GM12878 (cell line): ENCODE measurements at regions not wholly inside any gene's neighbourhood (a gene's known extent, or its start where the extent isn't known, plus 50 kb on each side); places are given as distances from the start of the nearest gene placed in this dataset.

Experiments used
- ATAC-seq: fragments of 200-7000 bp; cut with Tn5 transposase; 3 replicates; pipeline ENCODE4 v1.9.1; 2020; ENCODE audit warnings: mild to moderate bottlenecking, moderate library complexity
- BruUV-seq: library from RNA; stranded (reverse); fragments of 400-500 nt; replicated peaks from 2 replicates; lab custom pipeline; 2021; lab: Mats Ljungman, UMichigan
- CTCF ChIA-PET: fragments of 300-600 bp; sonication (Branson Sonifier 250); formaldehyde crosslinking; extraction: SDS; loops from one replicate; lab custom pipeline; 2021; ENCODE audit warnings: inconsistent platforms; lab: Yijun Ruan, JAX
- POLR2A ChIA-PET: fragments of 350-600 bp; formaldehyde crosslinking; extraction: SDS; loops from one replicate; lab custom pipeline; 2021; ENCODE audit warnings: inconsistent platforms; lab: Charles Lee
- RAD21 ChIA-PET: fragments of 300-600 bp; sonication (Branson Sonifier 250); formaldehyde crosslinking; loops from one replicate; lab custom pipeline; 2023; ENCODE audit warnings: antibody characterized with exemption; ENCODE audit not compliant: unreplicated experiment; lab: Charles Lee
- SMC1A ChIA-PET: fragments of 300-600 bp; sonication (Branson Sonifier 250); formaldehyde crosslinking; loops from one replicate; lab custom pipeline; 2023; ENCODE audit not compliant: unreplicated experiment, uncharacterized antibody; lab: Charles Lee
- DNase-seq: peaks from one replicate; pipeline ENCODE4 v3.0.0-alpha.2; 2011; ENCODE audit warnings: low read depth, low spot score
- FAIRE-seq: peaks from 3 replicates; lab custom pipeline; 2011; peaks lifted over from hg19 to GRCh38; lab: Jason Lieb, UNC
- H2AFZ ChIP-seq: 2 replicates; pipeline ENCODE4 v1.6.0; 2011; ENCODE audit warnings: low read depth, low read length, control low read depth; ENCODE audit not compliant: control insufficient read depth
- H3K27ac ChIP-seq: 2 replicates; pipeline ENCODE4 v1.5.1; 2011; ENCODE audit warnings: control low read depth; ENCODE audit not compliant: control insufficient read depth, insufficient read depth
- H3K27me3 ChIP-seq, 2 experiments: replicated peaks in 1 of 2; 2 replicates each; pipeline versions ENCODE4 v1.6.0 to v1.6.1; 2011; ENCODE audit warnings: low read length in 1 of 2; ENCODE audit not compliant: control insufficient read depth in 2 of 2, insufficient read depth in 2 of 2
- H3K36me3 ChIP-seq, 2 experiments: 2 replicates each; pipeline ENCODE4 v1.5.1; 2011; ENCODE audit warnings: low read length in 1 of 2; ENCODE audit not compliant: control insufficient read depth in 2 of 2, insufficient read depth in 2 of 2
- H3K4me1 ChIP-seq: 2 replicates; pipeline ENCODE4 v1.6.1; 2011; ENCODE audit warnings: mild to moderate bottlenecking, low read length, moderate library complexity, mixed read lengths; ENCODE audit not compliant: control insufficient read depth, insufficient read depth
- H3K4me2 ChIP-seq: 2 replicates; pipeline ENCODE4 v1.6.0; 2011; ENCODE audit warnings: control low read depth; ENCODE audit not compliant: control insufficient read depth, insufficient read depth
- H3K4me3 ChIP-seq: fragments of 200-600 bp; sonication (generic); 2 replicates; pipeline ENCODE4 v1.5.1; 2016
- H3K79me2 ChIP-seq: 2 replicates; pipeline ENCODE4 v1.6.0; 2011; ENCODE audit warnings: low read length; ENCODE audit not compliant: control insufficient read depth, insufficient read depth
- H3K9ac ChIP-seq: 2 replicates; pipeline ENCODE4 v1.8.0; 2011; ENCODE audit warnings: low read length, control low read depth, mixed read lengths; ENCODE audit not compliant: control insufficient read depth, insufficient read depth
- H3K9me3 ChIP-seq: replicated peaks from 3 replicates; pipeline ENCODE4 v1.5.1; 2011; ENCODE audit warnings: mild to moderate bottlenecking, low read length; ENCODE audit not compliant: control insufficient read depth, insufficient read depth
- H4K20me1 ChIP-seq: 2 replicates; pipeline ENCODE4 v1.6.0; 2011; ENCODE audit not compliant: control insufficient read depth, insufficient read depth
- ATF3 ChIP-seq: IDR thresholded peaks from 2 replicates; pipeline ENCODE4 v1.6.1; 2011; ENCODE audit warnings: low read depth, mild to moderate bottlenecking, low read length, moderate library complexity, borderline replicate concordance; ENCODE audit errors: extremely low read depth
- CEBPB ChIP-seq, 2 experiments: fragments of 150-350 bp in 1 of 2; IDR thresholded peaks; 2 replicates each; pipeline ENCODE4 v1.6.1; 2012 to 2014; ENCODE audit warnings: low read depth in 2 of 2, low read length in 2 of 2, borderline replicate concordance in 1 of 2, inconsistent platforms in 1 of 2
- CEBPZ ChIP-seq: fragments of 150-350 bp; IDR thresholded peaks from 2 replicates; pipeline ENCODE4 v1.6.1; 2016; ENCODE audit warnings: low read depth, low read length
- DPF2 ChIP-seq: fragments of 450-650 bp; IDR thresholded peaks from 2 replicates; pipeline ENCODE4 v1.6.1; 2017; ENCODE audit warnings: mild to moderate bottlenecking
- EED ChIP-seq: sonication (generic); IDR thresholded peaks from 2 replicates; pipeline ENCODE4 v1.6.1; 2016; ENCODE audit warnings: antibody characterized with exemption, low read depth
- IKZF1 ChIP-seq: fragments of 450-650 bp; conservative IDR thresholded peaks from 2 replicates; pipeline ENCODE4 v1.6.1; 2017; ENCODE audit warnings: antibody characterized with exemption, mild to moderate bottlenecking
- MYB ChIP-seq: fragments of 150-350 bp; IDR thresholded peaks from 2 replicates; pipeline ENCODE4 v1.6.1; 2014; ENCODE audit warnings: mild to moderate bottlenecking, low read depth, low read length, borderline replicate concordance
- ZNF217 ChIP-seq: fragments of 450-650 bp; IDR thresholded peaks from 2 replicates; pipeline ENCODE4 v1.6.1; 2017; ENCODE audit warnings: antibody characterized with exemption, mild to moderate bottlenecking
- ZSCAN29 ChIP-seq: fragments of 450-650 bp; IDR thresholded peaks from 2 replicates; pipeline ENCODE4 v1.6.1; 2017; ENCODE audit warnings: mild to moderate bottlenecking, moderate library complexity
- WGBS: methylation state at CpG from one replicate; pipeline ENCODE4 v1.1.6; 2016; ENCODE audit warnings: low lambda C conversion rate; ENCODE audit not compliant: insufficient replicate concordance, insufficient coverage; ENCODE audit errors: missing lambda C conversion rate; 5-methylcytosine and 5-hydroxymethylcytosine counted together
- in situ Hi-C: fragments of 300-500 bp; cut with MboI; formaldehyde crosslinking; loops from 9 replicates; pipeline ENCODE4 v1.14.3; 2018; ENCODE audit warnings: mixed read lengths
- intact Hi-C: fragments of 100-400 bp; cut with micrococcal nuclease; formaldehyde crosslinking; loops from one replicate; pipeline ENCODE4 v1.14.2; 2022; ENCODE audit not compliant: unreplicated experiment
- TF ChIP-seq, protein P1 (sequence below): fragments of 450-650 bp; IDR thresholded peaks from 2 replicates; pipeline ENCODE4 v1.6.1; 2017; ENCODE audit warnings: mild to moderate bottlenecking, moderate library complexity
- TF ChIP-seq, protein P2 (sequence below): IDR thresholded peaks from 2 replicates; pipeline ENCODE4 v1.6.1; 2012; ENCODE audit warnings: improper control_type of control experiment, low read depth, low read length; ENCODE audit not compliant: insufficient replicate concordance

DNA sequence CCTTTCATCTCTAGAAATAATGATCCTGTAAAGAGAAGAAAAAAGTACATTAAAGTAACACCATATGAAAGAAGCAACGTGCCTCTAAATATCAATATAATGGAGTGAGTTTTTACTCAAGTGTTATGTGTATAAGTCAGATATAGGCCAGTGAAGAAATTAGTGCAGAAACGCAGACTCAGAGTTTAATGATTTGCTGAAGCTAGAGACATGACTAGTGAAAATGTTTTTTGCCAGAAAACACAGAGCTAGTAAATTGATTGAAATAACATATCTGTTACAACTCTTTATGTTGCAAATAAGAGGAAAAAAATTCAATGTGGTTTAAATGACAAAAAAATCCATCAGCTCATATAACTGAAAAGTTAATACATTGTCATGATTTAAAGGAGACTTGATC is 217.2 kb upstream of the NXPH2 start:
- SMC1A ChIA-PET, result interaction anchor here (0.7 to 1.3 kb wide), 2 partner anchors 13 to 206 kb away, joined by 3 to 4 read pairs; no protein-coding TSS in a partner anchor

More for the DNA sequence above, 217.2 kb upstream of the NXPH2 start:
- H3K9me3 ChIP-seq, result no peaks in the 10 kb centered on the region
- ATAC-seq, result no peak
- H3K27me3 ChIP-seq, result no peaks in the 10 kb centered on the region
- intact Hi-C loops, result no loop called here
- no peak for DNase-seq
- TF ChIP-seq, protein P1, sequence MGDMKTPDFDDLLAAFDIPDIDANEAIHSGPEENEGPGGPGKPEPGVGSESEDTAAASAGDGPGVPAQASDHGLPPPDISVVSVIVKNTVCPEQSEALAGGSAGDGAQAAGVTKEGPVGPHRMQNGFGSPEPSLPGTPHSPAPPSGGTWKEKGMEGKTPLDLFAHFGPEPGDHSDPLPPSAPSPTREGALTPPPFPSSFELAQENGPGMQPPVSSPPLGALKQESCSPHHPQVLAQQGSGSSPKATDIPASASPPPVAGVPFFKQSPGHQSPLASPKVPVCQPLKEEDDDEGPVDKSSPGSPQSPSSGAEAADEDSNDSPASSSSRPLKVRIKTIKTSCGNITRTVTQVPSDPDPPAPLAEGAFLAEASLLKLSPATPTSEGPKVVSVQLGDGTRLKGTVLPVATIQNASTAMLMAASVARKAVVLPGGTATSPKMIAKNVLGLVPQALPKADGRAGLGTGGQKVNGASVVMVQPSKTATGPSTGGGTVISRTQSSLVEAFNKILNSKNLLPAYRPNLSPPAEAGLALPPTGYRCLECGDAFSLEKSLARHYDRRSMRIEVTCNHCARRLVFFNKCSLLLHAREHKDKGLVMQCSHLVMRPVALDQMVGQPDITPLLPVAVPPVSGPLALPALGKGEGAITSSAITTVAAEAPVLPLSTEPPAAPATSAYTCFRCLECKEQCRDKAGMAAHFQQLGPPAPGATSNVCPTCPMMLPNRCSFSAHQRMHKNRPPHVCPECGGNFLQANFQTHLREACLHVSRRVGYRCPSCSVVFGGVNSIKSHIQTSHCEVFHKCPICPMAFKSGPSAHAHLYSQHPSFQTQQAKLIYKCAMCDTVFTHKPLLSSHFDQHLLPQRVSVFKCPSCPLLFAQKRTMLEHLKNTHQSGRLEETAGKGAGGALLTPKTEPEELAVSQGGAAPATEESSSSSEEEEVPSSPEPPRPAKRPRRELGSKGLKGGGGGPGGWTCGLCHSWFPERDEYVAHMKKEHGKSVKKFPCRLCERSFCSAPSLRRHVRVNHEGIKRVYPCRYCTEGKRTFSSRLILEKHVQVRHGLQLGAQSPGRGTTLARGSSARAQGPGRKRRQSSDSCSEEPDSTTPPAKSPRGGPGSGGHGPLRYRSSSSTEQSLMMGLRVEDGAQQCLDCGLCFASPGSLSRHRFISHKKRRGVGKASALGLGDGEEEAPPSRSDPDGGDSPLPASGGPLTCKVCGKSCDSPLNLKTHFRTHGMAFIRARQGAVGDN, result no peak
- no peak for TF ChIP-seq CEBPZ
- TF ChIP-seq DPF2, result no peak
- TF ChIP-seq, protein P2, sequence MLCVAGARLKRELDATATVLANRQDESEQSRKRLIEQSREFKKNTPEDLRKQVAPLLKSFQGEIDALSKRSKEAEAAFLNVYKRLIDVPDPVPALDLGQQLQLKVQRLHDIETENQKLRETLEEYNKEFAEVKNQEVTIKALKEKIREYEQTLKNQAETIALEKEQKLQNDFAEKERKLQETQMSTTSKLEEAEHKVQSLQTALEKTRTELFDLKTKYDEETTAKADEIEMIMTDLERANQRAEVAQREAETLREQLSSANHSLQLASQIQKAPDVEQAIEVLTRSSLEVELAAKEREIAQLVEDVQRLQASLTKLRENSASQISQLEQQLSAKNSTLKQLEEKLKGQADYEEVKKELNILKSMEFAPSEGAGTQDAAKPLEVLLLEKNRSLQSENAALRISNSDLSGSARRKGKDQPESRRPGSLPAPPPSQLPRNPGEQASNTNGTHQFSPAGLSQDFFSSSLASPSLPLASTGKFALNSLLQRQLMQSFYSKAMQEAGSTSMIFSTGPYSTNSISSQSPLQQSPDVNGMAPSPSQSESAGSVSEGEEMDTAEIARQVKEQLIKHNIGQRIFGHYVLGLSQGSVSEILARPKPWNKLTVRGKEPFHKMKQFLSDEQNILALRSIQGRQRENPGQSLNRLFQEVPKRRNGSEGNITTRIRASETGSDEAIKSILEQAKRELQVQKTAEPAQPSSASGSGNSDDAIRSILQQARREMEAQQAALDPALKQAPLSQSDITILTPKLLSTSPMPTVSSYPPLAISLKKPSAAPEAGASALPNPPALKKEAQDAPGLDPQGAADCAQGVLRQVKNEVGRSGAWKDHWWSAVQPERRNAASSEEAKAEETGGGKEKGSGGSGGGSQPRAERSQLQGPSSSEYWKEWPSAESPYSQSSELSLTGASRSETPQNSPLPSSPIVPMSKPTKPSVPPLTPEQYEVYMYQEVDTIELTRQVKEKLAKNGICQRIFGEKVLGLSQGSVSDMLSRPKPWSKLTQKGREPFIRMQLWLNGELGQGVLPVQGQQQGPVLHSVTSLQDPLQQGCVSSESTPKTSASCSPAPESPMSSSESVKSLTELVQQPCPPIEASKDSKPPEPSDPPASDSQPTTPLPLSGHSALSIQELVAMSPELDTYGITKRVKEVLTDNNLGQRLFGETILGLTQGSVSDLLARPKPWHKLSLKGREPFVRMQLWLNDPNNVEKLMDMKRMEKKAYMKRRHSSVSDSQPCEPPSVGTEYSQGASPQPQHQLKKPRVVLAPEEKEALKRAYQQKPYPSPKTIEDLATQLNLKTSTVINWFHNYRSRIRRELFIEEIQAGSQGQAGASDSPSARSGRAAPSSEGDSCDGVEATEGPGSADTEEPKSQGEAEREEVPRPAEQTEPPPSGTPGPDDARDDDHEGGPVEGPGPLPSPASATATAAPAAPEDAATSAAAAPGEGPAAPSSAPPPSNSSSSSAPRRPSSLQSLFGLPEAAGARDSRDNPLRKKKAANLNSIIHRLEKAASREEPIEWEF, result no peak
- no peak for TF ChIP-seq ATF3
- no peak for TF ChIP-seq IKZF1
- TF ChIP-seq ZSCAN29, result no peak
- TF ChIP-seq CEBPB (IDR thresholded peaks at IDR 0.05; ENCODE audit: borderline replicate concordance in 1 of 2, low read depth in 2 of 2, low read length in 2 of 2), result no peak
- TF ChIP-seq ZNF217, result no peak
- TF ChIP-seq MYB, result no peak
- no peak for TF ChIP-seq EED
- 0% methylated on average over 2 of the region's 2 CpGs for WGBS
- no peaks in the 10 kb centered on the region for H3K79me2 ChIP-seq
- no peaks in the 10 kb centered on the region for H3K36me3 ChIP-seq
- BruUV-seq, result no TSS peak
- no peak overlapping the region for H3K4me3 ChIP-seq
- no peak overlapping the region for H3K4me2 ChIP-seq
- ChIA-PET CTCF (no interaction called here), POLR2A (no interaction called here), RAD21 (no interaction called here)
- H2AFZ ChIP-seq, result no peak overlapping the region
- in situ Hi-C loops, result no loop called here
- H3K4me1 ChIP-seq, result no peaks in the 10 kb centered on the region
- no peak overlapping the region for H3K27ac ChIP-seq
- H4K20me1 ChIP-seq, result no peaks in the 10 kb centered on the region
- FAIRE-seq, result no peak
- H3K9ac ChIP-seq, result no peak overlapping the region
